IMR-90 (cell line): ENCODE measurements at regions not wholly inside any gene's neighbourhood (a gene's known extent, or its start where the extent isn't known, plus 50 kb on each side); places are given as distances from the start of the nearest gene placed in this dataset.

Source experiments
- ATAC-seq: fragments of 200-7000 bp; cut with Tn5 transposase; 2 replicates; pipeline ENCODE4 v1.9.1; 2020; ENCODE audit warnings: low read depth, mild to moderate bottlenecking, moderate library complexity
- BruUV-seq: library from RNA; stranded (reverse); fragments of 400-500 nt; replicated peaks from 2 replicates; lab custom pipeline; 2021; lab: Mats Ljungman, UMichigan
- CTCF ChIA-PET: fragments of 300-600 bp; formaldehyde crosslinking; extraction: SDS; loops from one replicate; lab custom pipeline; 2021; ENCODE audit warnings: antibody characterized with exemption; lab: Yijun Ruan, JAX
- POLR2A ChIA-PET: fragments of 300-600 bp; sonication (Branson Sonifier 250); formaldehyde crosslinking; loops from one replicate; lab custom pipeline; 2022; ENCODE audit warnings: antibody characterized with exemption; ENCODE audit not compliant: unreplicated experiment; lab: Charles Lee
- DNase-seq: peaks from one replicate; pipeline ENCODE4 v3.0.0; 2013
- H2AFZ ChIP-seq: replicated peaks from 2 replicates; pipeline ENCODE3; 2013; ENCODE audit warnings: low read length, mild to moderate bottlenecking; ENCODE audit not compliant: poor library complexity
- H2AK5ac ChIP-seq: 2 replicates; pipeline ENCODE4 v1.6.1; 2013; ENCODE audit warnings: low read depth, low read length, inconsistent platforms
- H2AK9ac ChIP-seq: replicated peaks from 2 replicates; pipeline ENCODE3; 2013; ENCODE audit warnings: mild to moderate bottlenecking, low read depth, low read length, moderate library complexity; ENCODE audit not compliant: poor library complexity
- H2BK120ac ChIP-seq: 2 replicates; pipeline ENCODE4 v1.6.1; 2013; ENCODE audit warnings: low read depth, low read length, inconsistent platforms
- H2BK15ac ChIP-seq: 3 replicates; pipeline ENCODE4 v1.6.1; 2013; ENCODE audit warnings: low read depth, low read length, inconsistent platforms
- H2BK20ac ChIP-seq: 2 replicates; pipeline ENCODE4 v1.6.1; 2013; ENCODE audit warnings: low read depth, mild to moderate bottlenecking, inconsistent platforms, low read length, moderate library complexity
- H2BK5ac ChIP-seq: 2 replicates; pipeline ENCODE4 v1.6.1; 2013; ENCODE audit warnings: mild to moderate bottlenecking, low read depth, low read length, inconsistent platforms; ENCODE audit not compliant: poor library complexity, severe bottlenecking
- H3K14ac ChIP-seq: replicated peaks from 2 replicates; pipeline ENCODE4 v1.6.1; 2013; ENCODE audit warnings: low read depth, low read length, inconsistent platforms
- H3K18ac ChIP-seq: 2 replicates; pipeline ENCODE4 v1.6.1; 2013; ENCODE audit warnings: low read depth, low read length, control low read depth
- H3K23ac ChIP-seq: 2 replicates; pipeline ENCODE4 v1.6.1; 2013; ENCODE audit warnings: low read depth, low read length, inconsistent platforms
- H3K27ac ChIP-seq: 2 replicates; pipeline ENCODE4 v1.5.1; 2013; ENCODE audit warnings: mild to moderate bottlenecking, control low read depth, low read length; ENCODE audit not compliant: insufficient read depth
- H3K27me3 ChIP-seq: 2 replicates; pipeline ENCODE4 v1.6.1; 2013; ENCODE audit warnings: low read length; ENCODE audit not compliant: control insufficient read depth, insufficient read depth
- H3K36me3 ChIP-seq: 2 replicates; pipeline ENCODE4 v1.6.1; 2013; ENCODE audit warnings: low read length, mixed read lengths; ENCODE audit not compliant: control insufficient read depth, insufficient read depth
- H3K4ac ChIP-seq: 2 replicates; pipeline ENCODE4 v1.6.1; 2013; ENCODE audit warnings: low read depth, low read length, inconsistent platforms
- H3K4me1 ChIP-seq: 2 replicates; pipeline ENCODE4 v1.6.1; 2013; ENCODE audit warnings: low read length, mixed read lengths; ENCODE audit not compliant: control insufficient read depth, insufficient read depth
- H3K4me2 ChIP-seq: 2 replicates; pipeline ENCODE4 v1.6.1; 2013; ENCODE audit warnings: low read depth, mild to moderate bottlenecking, control low read depth, low read length, moderate library complexity
- H3K4me3 ChIP-seq: 2 replicates; pipeline ENCODE4 v1.5.1; 2013; ENCODE audit warnings: low read depth, mild to moderate bottlenecking, control low read depth, low read length, moderate library complexity; ENCODE audit not compliant: insufficient read depth
- H3K56ac ChIP-seq: 2 replicates; pipeline ENCODE4 v1.6.1; 2013; ENCODE audit warnings: low read length, inconsistent platforms; ENCODE audit not compliant: insufficient read depth; ENCODE audit errors: extremely low read depth
- H3K79me1 ChIP-seq, 2 experiments: 2 replicates each; pipeline ENCODE4 v1.6.1; 2013; ENCODE audit warnings: low read length in 2 of 2, inconsistent platforms in 1 of 2, low read depth in 1 of 2
- H3K9ac ChIP-seq: 2 replicates; pipeline ENCODE4 v1.6.1; 2013; ENCODE audit warnings: low read depth, low read length, control low read depth
- H3K9me1 ChIP-seq: 2 replicates; pipeline ENCODE4 v1.6.1; 2013; ENCODE audit warnings: low read length, inconsistent platforms; ENCODE audit not compliant: insufficient read depth
- H3K9me3 ChIP-seq: 2 replicates; pipeline ENCODE4 v1.6.1; 2013; ENCODE audit warnings: low read length; ENCODE audit not compliant: control insufficient read depth, insufficient read depth
- H4K20me1 ChIP-seq: 2 replicates; pipeline ENCODE4 v1.6.1; 2013; ENCODE audit warnings: low read length, inconsistent platforms; ENCODE audit not compliant: insufficient read depth
- H4K5ac ChIP-seq: 2 replicates; pipeline ENCODE4 v1.6.1; 2013; ENCODE audit warnings: mild to moderate bottlenecking, low read depth, low read length, control low read depth
- H4K8ac ChIP-seq, 2 experiments: 2 replicates each; pipeline ENCODE4 v1.6.1; 2013; ENCODE audit warnings: low read depth in 2 of 2, low read length in 2 of 2, control low read depth in 1 of 2, inconsistent platforms in 1 of 2
- H4K91ac ChIP-seq: 2 replicates; pipeline ENCODE4 v1.6.1; 2013; ENCODE audit warnings: low read depth, low read length, inconsistent platforms; ENCODE audit not compliant: insufficient read depth
- BHLHE40 ChIP-seq: fragments of 150-350 bp; IDR thresholded peaks from 2 replicates; pipeline ENCODE4 v1.6.1; 2016; ENCODE audit warnings: mild to moderate bottlenecking, low read depth, low read length
- CEBPB ChIP-seq: IDR thresholded peaks from 2 replicates; pipeline ENCODE4 v1.6.1; 2012; ENCODE audit warnings: low read depth, low read length, improper control_type of control experiment
- CHD1 ChIP-seq: IDR thresholded peaks from 2 replicates; pipeline ENCODE4 v1.6.1; 2012; ENCODE audit warnings: low read depth, low read length, improper control_type of control experiment
- CTCF ChIP-seq: conservative IDR thresholded peaks from 2 replicates; pipeline ENCODE4 v1.5.1; 2012; ENCODE audit warnings: mild to moderate bottlenecking, low read depth, low read length, improper control_type of control experiment
- ELK1 ChIP-seq: fragments of 150-350 bp; IDR thresholded peaks from 2 replicates; pipeline ENCODE4 v1.6.1; 2016; ENCODE audit warnings: low read depth, mild to moderate bottlenecking, low read length, moderate library complexity, borderline replicate concordance
- FOS ChIP-seq: fragments of 150-350 bp; IDR thresholded peaks from 2 replicates; pipeline ENCODE4 v1.6.1; 2016; ENCODE audit warnings: low read depth, low read length
- MAFK ChIP-seq: IDR thresholded peaks from 2 replicates; pipeline ENCODE4 v1.6.1; 2012; ENCODE audit warnings: low read depth, low read length, improper control_type of control experiment
- MAZ ChIP-seq: IDR thresholded peaks from 2 replicates; pipeline ENCODE4 v1.6.1; 2012; ENCODE audit warnings: low read depth, mild to moderate bottlenecking, low read length, improper control_type of control experiment, moderate library complexity, borderline replicate concordance
- MXI1 ChIP-seq: IDR thresholded peaks from 2 replicates; pipeline ENCODE4 v1.6.1; 2012; ENCODE audit warnings: low read depth, mild to moderate bottlenecking, low read length, moderate library complexity, borderline replicate concordance
- NFE2L2 ChIP-seq: fragments of 150-350 bp; IDR thresholded peaks from 2 replicates; pipeline ENCODE4 v1.6.1; 2016; ENCODE audit warnings: low read depth, mild to moderate bottlenecking, low read length
- POLR2A ChIP-seq: IDR thresholded peaks from 2 replicates; pipeline ENCODE4 v1.6.1; 2012; ENCODE audit warnings: mild to moderate bottlenecking, low read depth, low read length
- RAD21 ChIP-seq: IDR thresholded peaks from 2 replicates; pipeline ENCODE4 v1.6.1; 2012; ENCODE audit warnings: low read length, improper control_type of control experiment
- RCOR1 ChIP-seq: IDR thresholded peaks from 2 replicates; pipeline ENCODE4 v1.6.1; 2012; ENCODE audit warnings: mild to moderate bottlenecking, low read length, improper control_type of control experiment; ENCODE audit not compliant: insufficient replicate concordance
- RFX5 ChIP-seq: IDR thresholded peaks from 2 replicates; pipeline ENCODE4 v1.8.0; 2012; ENCODE audit warnings: low read depth, mild to moderate bottlenecking, low read length, moderate library complexity
- SMC3 ChIP-seq: fragments of 150-350 bp; IDR thresholded peaks from 2 replicates; pipeline ENCODE4 v1.6.1; 2016; ENCODE audit warnings: low read depth, mild to moderate bottlenecking, antibody characterized with exemption, low read length, moderate library complexity
- USF2 ChIP-seq: fragments of 150-350 bp; IDR thresholded peaks from 2 replicates; pipeline ENCODE4 v1.6.1; 2017; ENCODE audit warnings: mild to moderate bottlenecking, antibody characterized with exemption, low read length, low read depth
- WGBS, 2 experiments: methylation state at CpG; one replicate each; pipeline versions ENCODE4 v1.1.5 to v1.1.7; 2013; ENCODE audit warnings: missing lambda C conversion rate in 2 of 2; ENCODE audit not compliant: insufficient read length in 1 of 2; ENCODE audit errors: extremely low coverage in 2 of 2; 5-methylcytosine and 5-hydroxymethylcytosine counted together
- dilution Hi-C: fragments of 300-500 bp; cut with HindIII; formaldehyde crosslinking; loops from one replicate; pipeline ENCODE4 v1.14.3; 2018; ENCODE audit warnings: low sequenced_read_pairs; ENCODE audit not compliant: unreplicated experiment
- in situ Hi-C: fragments of 300-500 bp; cut with MboI; formaldehyde crosslinking; loops from 3 replicates; pipeline ENCODE4 v1.14.3; 2019; ENCODE audit warnings: low sequenced_read_pairs, inconsistent platforms, mixed read lengths
- intact Hi-C: fragments of 100-400 bp; cut with micrococcal nuclease; formaldehyde crosslinking; loops from 2 replicates; pipeline ENCODE4 v1.10.0; 2022

GRCh38 chr15:59779110-59779509 is 90.0 kb upstream of the BNIP2 start:
- Histone ChIP-seq H3K4me3 (no peak overlapping the region), H2BK120ac (no peak overlapping the region), H3K9me1 (no peaks in the 10 kb centered on the region), H3K4me2 (no peak overlapping the region), H3K36me3 (no peaks in the 10 kb centered on the region), H3K4ac (no peak overlapping the region), H2BK20ac (no peak overlapping the region), H2BK15ac (no peak overlapping the region), H3K27me3 (no peaks in the 10 kb centered on the region), H3K9ac (no peak overlapping the region), H3K14ac (no peak overlapping the region), H3K23ac (no peak overlapping the region), H4K91ac (no peak overlapping the region), H2AK9ac (no peak overlapping the region), H4K20me1 (no peaks in the 10 kb centered on the region), H3K9me3 (no peaks in the 10 kb centered on the region), H3K4me1 (no peaks in the 10 kb centered on the region), H2AK5ac (no peak overlapping the region), H3K27ac (no peak overlapping the region), H3K56ac (no peak overlapping the region), H4K5ac (no peak overlapping the region), H2BK5ac (no peak overlapping the region), H3K18ac (no peak overlapping the region), H4K8ac (no peak overlapping the region), H3K79me1 (no peaks in the 10 kb centered on the region), H2AFZ (no peak overlapping the region)
- TF ChIP-seq MXI1 (no peak), USF2 (no peak), RCOR1 (no peak), POLR2A (no peak), NFE2L2 (no peak), RAD21 (no peak), CTCF (no peak), CEBPB (no peak), BHLHE40 (no peak), FOS (no peak), RFX5 (no peak), MAFK (no peak), MAZ (no peak), SMC3 (no peak), ELK1 (no peak), CHD1 (no peak)
- dilution Hi-C loops, result no loop called here
- BruUV-seq, result no TSS peak
- ATAC-seq (no peak), DNase-seq (no peak)
- in situ Hi-C loops, result no loop called here
- ChIA-PET CTCF (no interaction called here), POLR2A (no interaction called here)
- intact Hi-C loops, result loop anchor here (2.0 kb wide), 1 partner anchor 18 kb away; no protein-coding TSS in a partner anchor
- whole genome bisulfite sequencing, 2 experiments, result no CpG with 5 or more reads among the region's 1 CpG
